ENCODE measurements at regions not wholly inside any gene's neighbourhood (a gene's known extent, or its start where the extent isn't known, plus 50 kb on each side); places are given as distances from the start of the nearest gene placed in this dataset.

- DNase-seq (ENCODE audit: low spot score): no peak
Measured at GRCh38 chr2:193774166-193774565, 1579.4 kb upstream of the TMEFF2 start.

GRCh38 chr2:193751299-193751698 is 1556.6 kb upstream of the TMEFF2 start:
- DNase-seq (ENCODE audit: low spot score): no peak

GRCh38 chr2:193749485-193749884 is 1554.8 kb upstream of the TMEFF2 start:
- DNase-seq (ENCODE audit: low spot score): no peak

GRCh38 chr2:193743089-193743488 is 1548.4 kb upstream of the TMEFF2 start:
- DNase-seq (ENCODE audit: low spot score): no peak

- DNase-seq (ENCODE audit: low spot score): no peak
Measured at GRCh38 chr2:193738892-193739291, 1544.2 kb upstream of the TMEFF2 start.

GRCh38 chr2:193712912-193713311 is 1518.2 kb upstream of the TMEFF2 start:
- no peak for DNase-seq (ENCODE audit: low spot score)

- no peak for DNase-seq (ENCODE audit: low spot score)
Measured at GRCh38 chr2:193703411-193703810, 1508.7 kb upstream of the TMEFF2 start.

GRCh38 chr2:193701484-193701883 is 1506.8 kb upstream of the TMEFF2 start:
- DNase-seq (ENCODE audit: low spot score): no peak

GRCh38 chr2:193695367-193695766 is 1500.6 kb upstream of the TMEFF2 start:
- peak; percentile 50 for DNase-seq (ENCODE audit: low spot score)

GRCh38 chr2:193693758-193694157 is 1499.0 kb upstream of the TMEFF2 start:
- DNase-seq (ENCODE audit: low spot score): no peak

GRCh38 chr2:193690572-193690971 is 1495.8 kb upstream of the TMEFF2 start:
- DNase-seq (ENCODE audit: low spot score): no peak

- no peak for DNase-seq (ENCODE audit: low spot score)
Measured at GRCh38 chr2:193687195-193687594, 1492.5 kb upstream of the TMEFF2 start.

GRCh38 chr2:193679847-193680246 is 1485.1 kb upstream of the TMEFF2 start:
- DNase-seq (ENCODE audit: low spot score): no peak

GRCh38 chr2:193670478-193670877 is 1475.7 kb upstream of the TMEFF2 start:
- no peak for DNase-seq (ENCODE audit: low spot score)

- DNase-seq (ENCODE audit: low spot score): no peak
Measured at GRCh38 chr2:193668557-193669323, 1474.0 kb upstream of the TMEFF2 start.

- DNase-seq (ENCODE audit: low spot score): no peak
Measured at GRCh38 chr2:193627927-193628272, 1433.2 kb upstream of the TMEFF2 start.

- no peak for DNase-seq (ENCODE audit: low spot score)
Measured at GRCh38 chr2:193627187-193627926, 1432.6 kb upstream of the TMEFF2 start.

- DNase-seq (ENCODE audit: low spot score): no peak
Measured at GRCh38 chr2:193608451-193608850, 1413.7 kb upstream of the TMEFF2 start.

GRCh38 chr2:193590831-193591230 is 1396.1 kb upstream of the TMEFF2 start:
- no peak for DNase-seq (ENCODE audit: low spot score)

GRCh38 chr2:193584522-193584938 is 1389.8 kb upstream of the TMEFF2 start:
- peak; percentile 68 for DNase-seq (ENCODE audit: low spot score)

- DNase-seq (ENCODE audit: low spot score): peak; percentile 40
Measured at GRCh38 chr2:193583638-193584400, 1389.1 kb upstream of the TMEFF2 start.

GRCh38 chr2:193581807-193582206 is 1387.1 kb upstream of the TMEFF2 start:
- no peak for DNase-seq (ENCODE audit: low spot score)
